Medulla oblongata (tissue), 1 donor: ENCODE measurements at regions not wholly inside any gene's neighbourhood (a gene's known extent, or its start where the extent isn't known, plus 50 kb on each side); places are given as distances from the start of the nearest gene placed in this dataset.
A peak's percentile ranks its signal among the peaks of the same experiment; 100 is the strongest.

Source experiments
- DNase-seq: peaks from one replicate; pipeline ENCODE4 v3.0.0-alpha.2; 2015; ENCODE audit errors: extremely low spot score

GRCh38 chr13:68319384-68319783, 1089.2 kb upstream of the PCDH9 start:
- no peak for DNase-seq

GRCh38 chr13:68304286-68304893, 1074.3 kb upstream of the PCDH9 start:
- peak; percentile 41 for DNase-seq

GRCh38 chr13:68293631-68294030, 1063.5 kb upstream of the PCDH9 start:
- no peak for DNase-seq

- DNase-seq = no peak
These were observed 1062.5 kb upstream of the PCDH9 start for GRCh38 chr13:68292601-68293000.

GRCh38 chr13:68291595-68291994, 1061.5 kb upstream of the PCDH9 start:
- DNase-seq = no peak

GRCh38 chr13:68275758-68276157, 1045.6 kb upstream of the PCDH9 start:
- no peak for DNase-seq

GRCh38 chr13:68272652-68273051, 1042.5 kb upstream of the PCDH9 start:
- no peak for DNase-seq

GRCh38 chr13:68264692-68265091, 1034.6 kb upstream of the PCDH9 start:
- no peak for DNase-seq

GRCh38 chr13:68261105-68261504, 1031.0 kb upstream of the PCDH9 start:
- no peak for DNase-seq

GRCh38 chr13:68257111-68257842, 1027.1 kb upstream of the PCDH9 start:
- no peak for DNase-seq

- DNase-seq = no peak
These were observed 1024.0 kb upstream of the PCDH9 start for GRCh38 chr13:68254151-68254550.

- DNase-seq = no peak
These were observed 1004.1 kb upstream of the PCDH9 start for GRCh38 chr13:68234274-68234673.

- no peak for DNase-seq
These were observed 1002.4 kb upstream of the PCDH9 start for GRCh38 chr13:68232351-68233130.

- no peak for DNase-seq
These were observed 984.7 kb upstream of the PCDH9 start for GRCh38 chr13:68214691-68215415.

- DNase-seq = no peak
These were observed 969.1 kb upstream of the PCDH9 start for GRCh38 chr13:68199271-68199670.

- no peak for DNase-seq
These were observed 960.7 kb upstream of the PCDH9 start for GRCh38 chr13:68190818-68191217.

- DNase-seq = no peak
These were observed 955.5 kb upstream of the PCDH9 start for GRCh38 chr13:68185444-68186141.

GRCh38 chr13:68176475-68176874, 946.3 kb upstream of the PCDH9 start:
- DNase-seq = peak; percentile 9

GRCh38 chr13:68174893-68175292, 944.8 kb upstream of the PCDH9 start:
- no peak for DNase-seq

- no peak for DNase-seq
These were observed 943.0 kb upstream of the PCDH9 start for GRCh38 chr13:68173111-68173510.

GRCh38 chr13:68170961-68171360, 940.8 kb upstream of the PCDH9 start:
- DNase-seq = no peak

GRCh38 chr13:68168448-68168847, 938.3 kb upstream of the PCDH9 start:
- no peak for DNase-seq
